Heart left ventricle (tissue), 16 donors: ENCODE measurements at regions not wholly inside any gene's neighbourhood (a gene's known extent, or its start where the extent isn't known, plus 50 kb on each side); places are given as distances from the start of the nearest gene placed in this dataset.

Experiments
- ATAC-seq, 4 donors: fragments of 200-7000 bp; cut with Tn5 transposase; one replicate each; pipeline ENCODE4 v1.9.1; 2020 to 2022; ENCODE audit warnings: moderate library complexity in 4 of 4, mild to moderate bottlenecking in 3 of 4, moderate number of reproducible peaks in 1 of 4
- DNase-seq, 5 donors: peaks; one replicate each; pipeline ENCODE4 v3.0.0-alpha.2; 2020
- H3K27ac ChIP-seq, 12 donors: fragments of 200-600 bp; sonication (generic) in 4 of 12; one replicate each; pipeline versions ENCODE4 v1.5.0 to v1.8.0; 2016 to 2022; ENCODE audit warnings: mild to moderate bottlenecking in 2 of 12
- H3K27me3 ChIP-seq, 9 donors: fragments of 200-600 bp; sonication (generic) in 2 of 9; one replicate each; pipeline versions ENCODE4 v1.5.1 to v1.8.0; 2016 to 2022; ENCODE audit warnings: mild to moderate bottlenecking in 3 of 9
- H3K36me3 ChIP-seq, 9 donors: fragments of 200-600 bp; sonication (generic) in 2 of 9; one replicate each; pipeline versions ENCODE4 v1.5.0 to v1.8.0; 2018 to 2022; ENCODE audit warnings: mild to moderate bottlenecking in 2 of 9
- H3K4me1 ChIP-seq, 12 donors: fragments of 200-600 bp; sonication (generic) in 4 of 12; one replicate each; pipeline versions ENCODE4 v1.5.0 to v1.8.0; 2016 to 2022; ENCODE audit warnings: mild to moderate bottlenecking in 3 of 12
- H3K4me3 ChIP-seq, 12 donors: fragments of 200-600 bp; sonication (generic) in 4 of 12; one replicate each; pipeline versions ENCODE4 v1.5.0 to v1.8.0; 2017 to 2022; ENCODE audit warnings: mild to moderate bottlenecking in 9 of 12, moderate library complexity in 4 of 12
- H3K9me3 ChIP-seq, 12 donors: fragments of 200-600 bp; sonication (generic) in 4 of 12; one replicate each; pipeline versions ENCODE4 v1.5.0 to v1.8.0; 2016 to 2022; ENCODE audit warnings: mild to moderate bottlenecking in 1 of 12
- POLR2A ChIP-seq, 2 donors: fragments of 450-650 bp; IDR thresholded peaks; one replicate each; pipeline ENCODE4 v1.6.1; 2017; ENCODE audit warnings: antibody characterized with exemption in 2 of 2, mild to moderate bottlenecking in 2 of 2, moderate library complexity in 2 of 2
- WGBS, 4 donors: extraction: QIAGEN DNeasy Blood & Tissue Kit in 2 of 4; methylation state at CpG; one replicate each; pipeline versions ENCODE4 v1.1.5 to v1.1.7; 2013 to 2018; 5-methylcytosine and 5-hydroxymethylcytosine counted together
- intact Hi-C, 10 donors: fragments of 100-400 bp; cut with DNase I; formaldehyde crosslinking; loops; one replicate each; pipeline versions ENCODE4 v1.11.1 to v1.14.2; 2022
- TF ChIP-seq, protein P1 (sequence below), 12 donors: fragments of 200-600 bp; sonication (generic) in 4 of 12; IDR thresholded peaks; one replicate each; pipeline versions ENCODE4 v1.5.0 to v1.8.0; 2018 to 2022; ENCODE audit warnings: antibody characterized with exemption in 12 of 12, mild to moderate bottlenecking in 5 of 12
- donor health status: ischemic (EF 13 %, LVEDD 7.1; RV severe dilation, severe dysfunction).
- donor health status: healthy with polysubstance abuse.
- donor health status: DM: no; HTN: yes; CAD: no.
- donor health status: DM: no; HTN: no; CAD: no.
- donor health status: ischemic (EF 25% LVEDD 6.9; RV normal size, moderate dysfunction).
- donor health status: ischemic (EF 25% LVEDD 5.7; RV mildly dilated, moderate dysfunction).
- donor health status: healthy.
- donor health status: DM: yes; HTN: yes; CAD: no.
- donor health status: ischemic (EF 35%, LVEDD 5.7; RV mildly dilated, moderate dysfunction).
- donor health status: nonischemic (EF 11% LVEDD 7.7; RV severe dilation, severe dysfunction).
- donor health status: DM: yes; HTN: yes; CAD: no.
- donor health status: PGD.
- donor health status: ischemic (EF 29% LVEDD 5.4; RV normal size, mild dysfunction).
- donor health status: nonischemic (EF 23%, LVEDD 6.1; RV moderate dilation, normal function).

DNA sequence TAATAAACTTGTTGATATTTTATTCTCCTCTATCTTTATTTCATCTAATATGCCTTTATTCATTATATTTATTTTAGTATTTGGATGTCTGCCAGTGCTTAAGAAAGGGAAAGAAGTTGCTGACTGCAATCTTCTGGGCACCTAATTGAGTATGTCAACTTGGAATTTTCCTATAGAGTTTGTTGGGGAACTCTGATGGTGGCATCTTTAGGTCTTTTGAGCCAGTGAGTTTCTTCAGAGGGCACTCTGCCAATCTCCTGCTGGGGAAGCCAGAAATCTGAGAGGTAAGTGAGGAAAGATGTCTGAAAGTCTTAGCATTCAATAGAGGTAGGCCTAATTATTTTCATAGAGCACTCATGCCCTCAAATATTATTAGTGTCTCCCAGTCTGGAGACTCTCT is 475.0 kb downstream of the GABRG1 start:
- no peak for TF ChIP-seq POLR2A (IDR thresholded peaks at IDR 0.05)
- TF ChIP-seq, protein P1, sequence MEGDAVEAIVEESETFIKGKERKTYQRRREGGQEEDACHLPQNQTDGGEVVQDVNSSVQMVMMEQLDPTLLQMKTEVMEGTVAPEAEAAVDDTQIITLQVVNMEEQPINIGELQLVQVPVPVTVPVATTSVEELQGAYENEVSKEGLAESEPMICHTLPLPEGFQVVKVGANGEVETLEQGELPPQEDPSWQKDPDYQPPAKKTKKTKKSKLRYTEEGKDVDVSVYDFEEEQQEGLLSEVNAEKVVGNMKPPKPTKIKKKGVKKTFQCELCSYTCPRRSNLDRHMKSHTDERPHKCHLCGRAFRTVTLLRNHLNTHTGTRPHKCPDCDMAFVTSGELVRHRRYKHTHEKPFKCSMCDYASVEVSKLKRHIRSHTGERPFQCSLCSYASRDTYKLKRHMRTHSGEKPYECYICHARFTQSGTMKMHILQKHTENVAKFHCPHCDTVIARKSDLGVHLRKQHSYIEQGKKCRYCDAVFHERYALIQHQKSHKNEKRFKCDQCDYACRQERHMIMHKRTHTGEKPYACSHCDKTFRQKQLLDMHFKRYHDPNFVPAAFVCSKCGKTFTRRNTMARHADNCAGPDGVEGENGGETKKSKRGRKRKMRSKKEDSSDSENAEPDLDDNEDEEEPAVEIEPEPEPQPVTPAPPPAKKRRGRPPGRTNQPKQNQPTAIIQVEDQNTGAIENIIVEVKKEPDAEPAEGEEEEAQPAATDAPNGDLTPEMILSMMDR (IDR thresholded peaks at IDR 0.05), result no peak
- Histone ChIP-seq H3K4me3 (no peak overlapping the region), H3K4me1 (no peaks in the 10 kb centered on the region), H3K36me3 (no peaks in the 10 kb centered on the region), H3K9me3 (peaks cover 0 to 3% (median 0%) of the 10 kb centered on the region in 12 donors), H3K27me3 (no peaks in the 10 kb centered on the region), H3K27ac (no peak overlapping the region)
- DNase-seq (no peak), ATAC-seq (no peak)
- intact Hi-C loops, result no loop called here

- Histone ChIP-seq H3K27ac (no peak overlapping the region), H3K4me1 (no peaks in the 10 kb centered on the region), H3K9me3 (peaks cover 0 to 3% (median 0%) of the 10 kb centered on the region in 12 donors), H3K4me3 (no peak overlapping the region), H3K27me3 (no peaks in the 10 kb centered on the region), H3K36me3 (no peaks in the 10 kb centered on the region)
- no peak for TF ChIP-seq POLR2A (IDR thresholded peaks at IDR 0.05)
- TF ChIP-seq, protein P1 (IDR thresholded peaks at IDR 0.05), result no peak
- ATAC-seq (no peak), DNase-seq (no peak)
- intact Hi-C loops, result no loop called here
Observed at GRCh38 chr4:45647823-45648222, 476.0 kb downstream of the GABRG1 start.

- Histone ChIP-seq H3K9me3 (peaks cover 0 to 3% (median 0%) of the 10 kb centered on the region in 12 donors), H3K4me3 (no peak overlapping the region), H3K27me3 (no peaks in the 10 kb centered on the region), H3K36me3 (no peaks in the 10 kb centered on the region), H3K27ac (no peak overlapping the region), H3K4me1 (no peaks in the 10 kb centered on the region)
- intact Hi-C loops, result no loop called here
- ATAC-seq (no peak), DNase-seq (no peak)
- 82 to 87% (median 85%) methylated on average over 8 of the region's 8 CpGs for WGBS, 4 donors
- TF ChIP-seq, protein P1 (IDR thresholded peaks at IDR 0.05), result no peak
- no peak for TF ChIP-seq POLR2A (IDR thresholded peaks at IDR 0.05)
Observed at GRCh38 chr4:45646885-45647590, 476.8 kb downstream of the GABRG1 start.

DNA sequence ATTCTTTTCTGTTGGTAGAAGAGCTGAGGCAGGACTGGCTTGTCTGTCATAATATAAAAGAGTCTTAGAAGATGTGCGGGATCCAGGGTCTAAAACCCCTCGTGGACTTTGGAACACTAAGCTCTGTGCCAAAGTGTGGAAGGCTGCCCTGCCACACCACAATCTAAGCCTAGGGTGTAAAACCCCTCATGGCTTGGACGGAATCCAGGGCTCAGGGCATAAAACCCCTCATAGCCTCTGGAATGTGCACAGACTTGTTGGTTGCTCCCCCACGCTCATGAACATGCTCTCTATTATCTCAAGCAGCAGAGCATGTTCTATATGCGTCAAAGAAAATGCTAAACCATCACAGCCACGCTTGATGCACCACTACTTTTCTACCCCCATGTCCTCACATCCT is 483.6 kb downstream of the GABRG1 start:
- ATAC-seq (no peak), DNase-seq (no peak)
- intact Hi-C loops, result no loop called here
- TF ChIP-seq, protein P1 (IDR thresholded peaks at IDR 0.05), result no peak
- TF ChIP-seq POLR2A (IDR thresholded peaks at IDR 0.05), result no peak
- Histone ChIP-seq H3K4me3 (no peak overlapping the region), H3K27me3 (no peaks in the 10 kb centered on the region), H3K27ac (no peak overlapping the region), H3K9me3 (no peaks in the 10 kb centered on the region), H3K4me1 (no peaks in the 10 kb centered on the region), H3K36me3 (no peaks in the 10 kb centered on the region)
- WGBS, 4 donors, result 71 to 75% (median 74%) methylated on average over 6 of the region's 6 CpGs
